GM19438 (cell line): ENCODE measurements at regions not wholly inside any gene's neighbourhood (a gene's known extent, or its start where the extent isn't known, plus 50 kb on each side); places are given as distances from the start of the nearest gene placed in this dataset.

Experiments
- ATAC-seq: cut with Tn5 transposase; IDR thresholded peaks from one replicate; pipeline ENCODE4 v1.9.1; 2021; ENCODE audit warnings: low read depth; ENCODE audit not compliant: unreplicated experiment

DNA sequence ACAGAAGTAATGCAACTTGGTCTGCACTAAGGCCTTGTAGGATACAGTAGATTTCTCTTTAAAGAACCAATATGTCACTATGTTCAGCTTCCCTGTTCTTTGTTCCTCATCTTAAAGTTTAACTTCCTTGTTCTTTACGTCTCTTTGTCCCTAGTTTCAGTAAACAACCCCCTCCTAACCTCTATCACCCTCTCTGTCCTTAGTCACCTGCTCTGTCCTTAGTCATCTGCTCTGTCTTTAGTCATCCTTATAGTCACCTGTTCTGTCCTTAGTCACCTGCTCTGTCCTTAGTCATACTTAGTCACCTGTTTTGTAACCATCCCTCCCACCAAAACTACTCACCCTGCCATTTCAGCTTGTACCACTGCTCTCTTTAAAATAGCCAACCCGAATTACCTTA is 144.6 kb upstream of the TMEM106B start:
- no peak for ATAC-seq

DNA sequence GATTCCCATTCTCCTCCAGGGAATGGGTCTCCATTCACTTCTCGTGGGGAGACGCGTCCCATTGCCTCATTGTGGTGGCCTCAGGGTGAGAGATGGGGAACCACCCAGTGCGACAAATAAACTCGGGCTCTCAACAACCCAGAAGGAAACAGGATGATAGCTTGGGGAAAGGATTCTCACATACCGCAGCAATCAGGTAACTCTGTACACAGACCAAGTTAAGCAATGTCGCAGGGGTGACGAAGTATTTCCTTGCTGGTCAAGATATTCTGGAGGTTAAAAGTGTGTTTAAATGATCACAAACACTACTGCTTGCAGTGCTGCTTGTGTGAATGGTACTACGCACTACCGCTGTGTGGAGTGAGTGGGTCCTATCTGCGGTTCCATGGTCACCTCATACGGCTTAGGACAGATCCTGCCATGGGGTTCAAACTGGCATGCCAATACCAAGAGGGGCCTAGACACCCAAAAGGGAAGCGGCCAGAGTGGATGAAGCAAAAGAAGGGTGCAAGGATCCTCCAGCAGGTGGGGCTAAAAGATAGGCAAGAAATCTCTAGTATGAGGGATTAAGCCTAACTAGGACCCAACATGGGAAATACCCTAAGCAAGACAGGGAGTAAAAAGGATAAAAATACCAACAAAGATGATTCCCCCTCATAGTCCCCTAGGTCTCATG is 143.8 kb upstream of the TMEM106B start:
- peak; percentile 87 for ATAC-seq

DNA sequence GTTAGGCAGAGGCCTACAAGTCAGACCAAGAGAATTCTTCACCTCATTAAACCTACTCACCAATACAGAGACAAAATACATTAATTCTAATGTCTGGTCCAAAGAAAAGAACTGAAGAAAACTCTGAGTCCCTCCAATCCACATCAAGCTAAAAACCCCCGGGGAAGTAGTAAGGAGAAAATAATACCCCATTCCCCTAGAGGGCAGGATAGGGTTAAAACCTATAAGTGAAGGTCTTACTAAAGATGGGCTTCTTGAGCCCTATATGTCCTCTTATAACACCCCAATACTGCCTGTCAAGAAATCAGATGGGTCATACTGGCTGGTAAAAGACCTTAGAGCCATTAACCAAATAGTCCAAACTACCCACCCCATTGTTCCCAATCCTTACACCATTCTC is 141.3 kb upstream of the TMEM106B start:
- ATAC-seq = no peak

DNA sequence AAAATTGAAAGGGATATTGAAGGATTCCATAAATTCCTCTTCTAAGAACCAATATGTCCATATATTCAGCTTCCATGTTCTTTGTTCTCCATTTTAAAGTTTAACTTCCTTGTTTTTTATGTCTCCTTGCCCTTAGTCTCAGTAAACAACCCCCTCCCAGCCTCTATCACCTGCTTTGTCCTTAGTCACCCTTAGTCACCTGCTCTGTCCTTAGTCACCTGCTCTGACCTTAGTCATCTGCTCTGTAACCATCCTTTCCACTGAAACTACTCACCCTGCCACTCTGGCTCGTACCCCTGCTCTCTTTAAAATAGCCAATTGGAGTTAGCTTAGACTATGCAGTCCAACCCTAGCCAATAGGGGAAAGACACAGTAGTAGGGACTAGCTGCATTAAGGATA is 136.2 kb upstream of the TMEM106B start:
- no peak for ATAC-seq

DNA sequence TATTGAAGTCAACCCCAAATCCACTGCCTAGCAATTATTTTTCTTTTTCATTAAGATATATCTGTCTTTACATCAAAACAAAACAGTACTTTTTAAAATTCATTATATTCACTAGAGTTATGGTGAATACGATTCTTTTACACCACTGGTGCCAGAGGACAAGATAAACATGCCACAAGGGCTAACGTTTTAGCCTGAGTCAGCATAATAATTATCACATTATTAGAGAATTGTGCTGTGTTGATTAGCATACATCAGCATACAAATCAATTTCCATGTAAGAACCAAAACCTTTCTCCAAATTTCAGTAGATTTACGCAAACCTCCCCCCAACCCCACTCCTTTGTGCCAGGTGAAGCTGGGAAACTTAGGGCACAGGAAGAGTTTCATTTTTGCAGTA is 131.1 kb upstream of the TMEM106B start:
- no peak for ATAC-seq

DNA sequence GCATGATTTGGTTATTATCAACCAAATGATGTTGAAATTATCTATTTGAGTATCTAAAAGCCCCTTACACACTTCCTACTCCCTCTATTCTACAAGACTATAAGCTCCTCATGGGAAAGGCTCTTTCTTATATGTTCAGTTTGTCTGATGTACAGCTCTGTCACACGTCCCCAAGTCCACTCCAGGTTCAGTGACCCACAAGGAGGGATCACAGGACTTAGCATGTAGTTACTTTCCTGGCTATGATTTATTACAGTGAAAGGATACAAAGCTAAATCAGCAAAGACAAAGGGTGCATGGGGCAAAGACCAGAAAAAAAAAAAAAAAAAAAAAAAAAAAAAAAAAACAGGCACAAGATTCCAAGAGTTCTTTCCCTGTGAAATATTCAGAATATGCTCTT is 125.6 kb upstream of the TMEM106B start:
- ATAC-seq = no peak

DNA sequence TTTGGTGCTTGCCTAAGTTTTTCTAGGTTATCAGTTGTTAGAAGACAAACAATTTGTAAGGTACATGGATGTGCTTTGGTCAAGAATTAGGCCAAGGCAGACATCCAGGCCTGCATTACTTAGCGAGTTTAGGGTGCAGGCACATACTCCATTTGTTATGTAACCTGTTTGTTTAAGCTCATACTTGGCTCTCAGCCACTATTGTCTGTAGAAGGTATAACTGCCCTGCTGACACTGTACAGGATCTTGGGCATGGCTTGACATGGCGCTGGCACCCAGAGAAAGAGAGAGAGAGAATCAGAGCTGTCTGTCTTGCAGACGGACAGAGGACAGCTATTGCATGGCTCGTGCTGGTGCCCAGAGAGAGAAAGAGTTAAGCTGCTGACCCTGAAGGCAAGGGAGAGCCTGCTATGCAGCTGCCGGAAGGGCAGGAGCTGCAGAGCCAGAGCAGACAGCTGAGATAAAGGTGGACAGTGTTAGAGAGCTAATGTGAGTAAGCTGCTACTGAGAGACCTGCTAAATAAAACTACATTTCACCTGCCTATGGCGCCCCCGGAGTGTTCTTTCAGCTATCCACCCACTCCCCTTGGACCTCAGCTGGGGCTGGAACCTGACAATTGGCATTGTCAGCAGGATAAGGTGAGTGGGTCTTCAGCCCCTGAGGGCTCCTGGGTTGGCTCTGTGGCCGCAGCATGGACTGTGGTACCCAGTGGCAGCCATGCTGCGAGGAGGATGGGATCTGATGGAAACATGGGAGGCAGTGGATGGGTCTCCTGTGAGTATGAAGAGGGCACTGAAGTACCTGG is 120.9 kb upstream of the TMEM106B start:
- no peak for ATAC-seq

DNA sequence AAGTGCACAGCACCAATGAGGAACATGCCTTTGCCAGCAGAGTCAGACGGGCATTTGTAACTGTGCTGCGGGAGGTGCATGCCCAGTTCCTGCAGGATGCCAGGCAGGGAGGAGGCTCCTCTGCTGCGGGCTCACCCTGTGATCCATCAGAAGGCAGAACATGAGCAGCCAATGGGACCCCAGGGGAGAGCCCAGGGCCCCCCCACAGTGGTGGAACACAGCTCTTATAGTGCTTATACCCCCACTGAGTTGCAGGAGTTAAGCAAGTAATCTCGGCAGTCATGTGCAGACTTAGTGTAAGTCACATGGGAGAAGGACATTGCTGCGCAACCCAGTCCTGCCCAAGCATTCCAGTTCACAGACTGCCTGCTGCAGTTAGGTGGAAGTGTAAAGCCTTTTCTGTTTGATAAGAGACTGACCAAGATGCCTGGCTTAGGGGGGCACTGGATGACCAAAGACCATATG is 120.3 kb upstream of the TMEM106B start:
- no peak for ATAC-seq

DNA sequence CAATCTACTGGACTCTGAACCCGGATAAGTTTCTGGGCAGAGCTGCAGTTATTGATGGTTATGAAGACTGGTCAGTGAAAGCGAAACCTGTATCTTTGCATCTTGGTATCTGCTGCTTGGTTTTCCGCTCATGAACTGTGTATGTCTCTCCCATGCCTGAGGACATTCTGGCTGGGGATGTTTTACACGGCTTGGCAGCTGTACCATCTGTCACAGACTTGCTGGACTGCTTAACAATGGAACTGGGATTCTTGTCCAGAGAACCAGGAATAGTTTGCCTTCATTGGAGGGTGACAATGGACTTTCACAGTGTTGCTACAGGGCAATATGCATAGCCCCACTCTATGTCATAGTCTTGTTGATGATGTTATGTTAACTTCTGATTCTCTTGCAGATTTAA is 119.9 kb upstream of the TMEM106B start:
- ATAC-seq = no peak

DNA sequence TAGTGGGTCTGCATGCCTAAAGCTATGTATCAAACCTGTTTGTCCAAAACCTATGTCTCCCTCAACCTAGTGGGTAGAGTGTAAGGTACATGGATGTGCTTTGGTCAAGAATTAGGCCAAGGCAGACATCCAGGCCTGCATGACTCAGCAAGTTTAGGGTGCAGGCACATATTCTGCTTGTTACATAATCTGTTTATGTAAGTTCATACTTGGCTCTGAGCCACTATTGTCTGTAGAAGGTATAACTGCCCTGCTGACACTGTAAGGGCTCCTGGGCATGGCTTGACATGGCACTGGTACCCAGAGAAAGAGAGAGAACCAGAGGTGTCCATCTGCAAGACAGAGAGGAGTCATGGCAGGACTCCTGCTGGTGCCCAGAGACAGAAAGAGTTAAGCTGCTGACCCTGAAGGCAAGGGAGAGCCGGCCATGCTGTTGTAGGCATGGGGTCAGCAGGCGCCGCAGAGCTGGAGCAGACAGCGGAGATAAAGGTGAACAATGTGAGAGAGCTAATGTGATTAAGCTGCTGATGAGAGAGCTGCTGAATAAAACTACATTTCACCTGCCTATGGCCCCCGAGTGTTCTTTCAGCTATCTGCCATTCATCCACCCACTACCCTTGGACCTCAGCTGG is 118.5 kb upstream of the TMEM106B start:
- ATAC-seq = no peak

DNA sequence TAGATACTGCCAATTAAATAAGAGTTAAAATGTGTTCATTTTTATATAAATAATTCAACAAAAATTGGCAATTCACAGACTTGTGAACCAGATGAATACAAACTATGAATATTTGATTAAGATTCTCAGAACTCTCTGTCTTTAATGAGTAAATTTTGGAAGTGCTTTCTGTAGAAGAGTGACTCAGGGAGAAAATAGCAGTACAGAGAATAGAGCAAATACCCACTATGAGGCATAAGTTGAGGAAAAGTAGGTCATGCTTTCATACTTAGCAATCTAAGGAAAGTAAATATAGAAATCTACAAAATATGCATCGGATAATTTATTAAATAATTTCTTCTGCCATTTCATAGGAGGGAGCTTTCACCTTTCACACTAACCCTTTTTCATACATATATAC is 117.7 kb upstream of the TMEM106B start:
- ATAC-seq = no peak

DNA sequence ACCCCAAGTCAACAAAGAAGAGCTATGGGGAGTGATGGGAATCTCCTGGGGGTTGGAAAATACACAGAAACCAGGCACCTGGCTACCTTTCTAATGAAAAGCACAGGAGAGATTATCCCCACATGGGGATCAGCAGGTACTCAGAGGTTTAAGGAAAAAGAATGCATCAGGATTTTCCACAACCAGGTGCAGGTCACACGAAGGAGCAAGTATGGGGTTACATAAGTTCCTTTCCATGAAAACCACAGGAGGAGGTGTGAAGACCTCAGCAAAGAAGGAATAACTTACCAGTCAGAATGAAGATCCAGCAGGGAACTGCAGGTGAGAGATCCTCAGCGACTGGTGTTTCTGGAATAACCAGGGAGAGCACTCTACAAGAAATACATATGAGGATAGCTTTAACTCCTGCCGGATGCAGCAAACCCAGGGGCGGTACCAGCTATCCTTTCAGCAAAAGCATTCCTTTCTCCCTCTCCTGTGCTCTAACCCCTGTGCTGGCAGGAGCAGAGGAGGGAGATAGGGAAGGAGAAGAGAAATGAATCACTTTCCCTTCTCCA is 116.7 kb upstream of the TMEM106B start:
- no peak for ATAC-seq

DNA sequence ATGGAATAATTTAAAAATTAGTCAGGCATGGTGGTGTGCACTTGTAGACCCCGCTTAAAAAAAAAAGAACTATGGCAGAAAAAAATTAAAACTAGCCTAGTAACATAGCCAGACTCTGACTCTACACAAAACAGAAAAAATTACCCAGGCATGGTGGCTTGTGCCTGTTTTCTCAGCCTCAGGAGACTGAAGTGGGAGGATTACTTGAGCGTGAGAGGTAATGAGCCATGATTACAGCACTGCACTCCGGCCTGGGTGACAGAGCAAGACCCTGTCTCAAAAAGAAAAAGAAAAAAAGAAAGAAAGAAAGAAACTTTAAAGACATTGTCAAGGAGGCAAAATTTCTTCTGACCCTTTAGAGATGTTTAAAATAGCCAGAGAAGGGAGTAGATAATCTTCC is 109.0 kb upstream of the TMEM106B start:
- no peak for ATAC-seq

DNA sequence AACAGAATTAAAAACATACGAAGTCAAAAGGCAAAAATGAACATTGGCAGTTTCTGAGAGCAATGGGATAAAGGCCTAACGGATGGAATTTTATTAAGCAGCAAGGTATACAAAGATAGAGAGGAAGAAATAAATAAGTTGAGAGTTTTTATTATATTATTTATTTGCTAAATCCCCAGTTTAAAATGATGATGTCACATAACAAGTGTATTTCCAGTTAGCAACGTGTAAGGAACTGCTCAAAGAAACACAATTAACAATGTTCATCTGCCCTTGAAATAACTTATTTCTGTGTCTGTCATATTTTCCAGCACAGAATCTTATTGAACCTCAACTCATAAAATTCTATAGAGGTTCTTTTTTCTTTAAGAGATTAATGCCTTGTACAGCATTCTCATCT is 108.6 kb upstream of the TMEM106B start:
- no peak for ATAC-seq

DNA sequence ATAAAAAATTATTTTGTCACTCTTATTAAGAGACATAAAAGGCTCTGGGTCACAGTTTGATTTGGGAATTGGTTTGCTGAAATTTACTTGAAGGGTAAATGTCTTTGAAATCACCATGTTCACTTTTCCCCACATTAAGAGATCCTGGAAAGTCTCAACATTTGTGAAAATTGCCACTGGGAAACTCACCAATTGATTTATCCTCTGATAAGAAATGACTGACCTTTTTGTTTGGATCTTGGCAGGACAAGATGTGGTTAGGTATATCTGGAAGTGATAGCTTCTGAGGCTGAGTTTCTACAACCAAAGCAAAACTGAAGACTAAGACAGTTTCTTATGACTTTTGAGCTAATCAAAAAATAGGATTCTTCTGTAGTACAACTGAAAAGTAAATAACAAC is 107.1 kb upstream of the TMEM106B start:
- ATAC-seq = no peak

DNA sequence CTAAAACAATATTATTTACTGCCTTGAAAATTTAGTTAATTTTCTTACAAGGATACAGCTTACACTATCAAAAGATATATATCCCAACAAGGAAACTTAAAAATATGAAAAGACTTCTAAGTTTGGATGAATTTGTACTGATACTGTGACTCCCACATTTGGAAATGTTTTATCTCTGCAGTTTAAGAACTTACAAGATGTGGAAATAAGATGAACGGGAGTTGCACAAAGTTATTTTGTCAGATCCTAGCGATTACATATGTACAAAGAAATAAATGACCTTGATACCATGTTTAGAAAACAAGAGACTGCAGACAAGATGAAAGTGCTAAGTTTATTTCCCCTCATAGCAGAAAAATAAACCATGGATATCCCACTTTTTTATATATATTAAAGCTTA is 103.7 kb upstream of the TMEM106B start:
- ATAC-seq = no peak

DNA sequence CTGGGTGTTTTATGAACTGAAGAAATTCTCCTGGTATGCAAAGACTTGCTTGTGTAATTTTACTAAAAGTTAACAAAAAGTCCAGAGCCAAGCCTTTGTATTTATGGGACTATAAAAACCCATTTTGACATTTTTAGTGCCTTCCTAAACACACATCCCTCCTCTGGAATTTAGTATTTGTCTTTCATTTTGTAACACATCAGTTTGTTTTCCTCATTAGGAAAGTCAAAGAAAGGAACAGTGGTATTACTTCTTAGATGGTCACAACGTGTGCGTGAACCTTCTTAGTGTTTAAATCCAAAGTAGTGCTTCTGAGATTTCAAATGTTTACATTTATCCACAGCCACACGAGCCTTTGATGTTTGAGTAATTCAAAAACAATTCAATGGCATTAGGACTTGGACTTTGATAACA is 103.2 kb upstream of the TMEM106B start:
- no peak for ATAC-seq

DNA sequence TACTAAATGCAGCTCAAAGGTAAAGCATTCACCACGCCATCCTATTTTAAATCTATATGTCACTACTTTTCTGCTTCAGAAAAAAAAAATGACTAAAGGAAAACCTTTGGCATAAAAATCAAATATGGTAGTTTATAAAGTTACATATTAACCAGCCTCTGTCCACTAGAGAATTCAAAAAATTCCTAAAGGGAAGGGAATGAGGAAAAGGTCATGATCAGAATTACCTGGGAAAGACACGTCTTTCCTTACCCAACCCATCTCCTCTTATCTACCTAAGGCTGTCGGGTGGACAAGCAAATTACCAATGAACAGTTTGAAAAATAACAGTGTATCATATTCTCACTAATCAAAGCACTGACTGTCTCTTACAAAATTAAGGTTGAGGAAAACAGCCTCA is 100.7 kb upstream of the TMEM106B start:
- no peak for ATAC-seq

DNA sequence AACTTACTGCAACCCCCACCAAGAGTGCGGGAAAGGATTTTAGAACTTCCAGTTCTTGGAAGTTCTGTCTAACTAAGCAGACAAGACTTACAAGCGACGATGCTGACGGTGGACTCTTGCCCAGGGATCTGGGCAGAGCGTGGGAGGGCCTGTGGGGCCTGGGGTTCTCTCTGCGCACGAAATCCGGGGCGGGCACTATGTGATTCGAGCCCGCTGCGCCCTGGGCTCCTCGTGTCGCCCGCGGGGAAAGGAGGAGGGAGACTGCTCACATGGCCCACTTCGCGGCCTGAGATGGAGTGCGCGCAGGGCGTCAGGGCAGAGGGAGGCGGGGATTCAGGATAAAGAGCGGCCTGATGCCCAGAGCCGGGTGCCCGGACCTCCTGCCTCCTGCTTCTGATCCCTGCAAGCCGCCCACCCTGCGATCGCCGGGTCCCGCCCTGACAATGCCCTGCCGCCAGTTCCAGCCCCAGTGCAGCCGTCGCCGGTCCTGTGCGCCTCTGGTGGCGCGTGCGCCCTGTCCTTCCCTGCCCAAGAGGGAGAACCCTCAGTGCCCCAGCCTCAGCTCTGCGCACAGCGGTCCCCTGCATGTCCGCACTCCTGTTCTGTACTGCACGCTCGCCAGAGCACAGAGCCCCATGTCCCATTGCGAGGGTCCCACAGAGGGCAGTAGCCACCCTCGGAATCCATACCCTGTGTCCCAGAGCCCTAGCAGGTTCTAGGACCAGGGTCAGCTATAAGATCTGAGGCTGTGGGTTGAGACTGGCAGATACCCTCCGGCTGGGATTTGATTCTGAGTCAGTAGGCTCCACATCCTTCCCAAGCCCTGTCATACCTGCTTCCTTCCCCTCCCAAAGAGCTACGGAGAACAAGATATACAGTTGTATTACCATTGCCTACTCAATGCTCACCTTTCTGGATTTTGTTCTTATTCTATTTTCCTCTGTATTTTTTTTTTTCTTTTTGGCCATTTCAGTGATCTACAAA is 99.4 kb upstream of the TMEM106B start:
- ATAC-seq = no peak

DNA sequence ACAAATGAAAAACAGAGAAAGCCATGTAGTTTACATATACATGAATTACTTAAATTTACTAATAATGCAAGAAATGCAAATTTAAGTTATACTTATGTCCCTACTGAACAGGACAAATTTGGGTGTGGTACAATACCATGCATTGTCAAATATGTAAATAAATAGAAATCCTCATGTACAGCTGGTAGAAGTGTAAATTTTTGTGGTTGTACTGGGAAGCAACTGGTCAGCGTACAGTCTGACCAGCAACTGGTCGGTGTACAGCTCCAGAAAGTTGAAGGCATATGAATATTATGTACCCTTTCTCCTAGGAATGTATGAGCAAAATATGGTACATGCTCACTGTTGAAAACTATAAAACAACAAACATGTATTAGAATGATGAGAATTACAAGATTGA is 93.9 kb upstream of the TMEM106B start:
- no peak for ATAC-seq
